GM12878 (cell line): ENCODE measurements at regions not wholly inside any gene's neighbourhood (a gene's known extent, or its start where the extent isn't known, plus 50 kb on each side); places are given as distances from the start of the nearest gene placed in this dataset.

Source experiments
- ATAC-seq: fragments of 200-7000 bp; cut with Tn5 transposase; 3 replicates; pipeline ENCODE4 v1.9.1; 2020; ENCODE audit warnings: mild to moderate bottlenecking, moderate library complexity
- BruUV-seq: library from RNA; stranded (reverse); fragments of 400-500 nt; replicated peaks from 2 replicates; lab custom pipeline; 2021; lab: Mats Ljungman, UMichigan
- CTCF ChIA-PET: fragments of 300-600 bp; sonication (Branson Sonifier 250); formaldehyde crosslinking; extraction: SDS; loops from one replicate; lab custom pipeline; 2021; ENCODE audit warnings: inconsistent platforms; lab: Yijun Ruan, JAX
- POLR2A ChIA-PET: fragments of 350-600 bp; formaldehyde crosslinking; extraction: SDS; loops from one replicate; lab custom pipeline; 2021; ENCODE audit warnings: inconsistent platforms; lab: Charles Lee
- RAD21 ChIA-PET: fragments of 300-600 bp; sonication (Branson Sonifier 250); formaldehyde crosslinking; loops from one replicate; lab custom pipeline; 2023; ENCODE audit warnings: antibody characterized with exemption; ENCODE audit not compliant: unreplicated experiment; lab: Charles Lee
- SMC1A ChIA-PET: fragments of 300-600 bp; sonication (Branson Sonifier 250); formaldehyde crosslinking; loops from one replicate; lab custom pipeline; 2023; ENCODE audit not compliant: unreplicated experiment, uncharacterized antibody; lab: Charles Lee
- DNase-seq: peaks from one replicate; pipeline ENCODE4 v3.0.0-alpha.2; 2011; ENCODE audit warnings: low read depth, low spot score
- FAIRE-seq: peaks from 3 replicates; lab custom pipeline; 2011; peaks lifted over from hg19 to GRCh38; lab: Jason Lieb, UNC
- H2AFZ ChIP-seq: 2 replicates; pipeline ENCODE4 v1.6.0; 2011; ENCODE audit warnings: low read depth, low read length, control low read depth; ENCODE audit not compliant: control insufficient read depth
- H3K27ac ChIP-seq: 2 replicates; pipeline ENCODE4 v1.5.1; 2011; ENCODE audit warnings: control low read depth; ENCODE audit not compliant: control insufficient read depth, insufficient read depth
- H3K27me3 ChIP-seq, 2 experiments: replicated peaks in 1 of 2; 2 replicates each; pipeline versions ENCODE4 v1.6.0 to v1.6.1; 2011; ENCODE audit warnings: low read length in 1 of 2; ENCODE audit not compliant: control insufficient read depth in 2 of 2, insufficient read depth in 2 of 2
- H3K36me3 ChIP-seq, 2 experiments: 2 replicates each; pipeline ENCODE4 v1.5.1; 2011; ENCODE audit warnings: low read length in 1 of 2; ENCODE audit not compliant: control insufficient read depth in 2 of 2, insufficient read depth in 2 of 2
- H3K4me1 ChIP-seq: 2 replicates; pipeline ENCODE4 v1.6.1; 2011; ENCODE audit warnings: mild to moderate bottlenecking, low read length, moderate library complexity, mixed read lengths; ENCODE audit not compliant: control insufficient read depth, insufficient read depth
- H3K4me2 ChIP-seq: 2 replicates; pipeline ENCODE4 v1.6.0; 2011; ENCODE audit warnings: control low read depth; ENCODE audit not compliant: control insufficient read depth, insufficient read depth
- H3K4me3 ChIP-seq: fragments of 200-600 bp; sonication (generic); 2 replicates; pipeline ENCODE4 v1.5.1; 2016
- H3K79me2 ChIP-seq: 2 replicates; pipeline ENCODE4 v1.6.0; 2011; ENCODE audit warnings: low read length; ENCODE audit not compliant: control insufficient read depth, insufficient read depth
- H3K9ac ChIP-seq: 2 replicates; pipeline ENCODE4 v1.8.0; 2011; ENCODE audit warnings: low read length, control low read depth, mixed read lengths; ENCODE audit not compliant: control insufficient read depth, insufficient read depth
- H3K9me3 ChIP-seq: replicated peaks from 3 replicates; pipeline ENCODE4 v1.5.1; 2011; ENCODE audit warnings: mild to moderate bottlenecking, low read length; ENCODE audit not compliant: control insufficient read depth, insufficient read depth
- H4K20me1 ChIP-seq: 2 replicates; pipeline ENCODE4 v1.6.0; 2011; ENCODE audit not compliant: control insufficient read depth, insufficient read depth
- ASH2L ChIP-seq: fragments of 300-600, 200-600 bp; sonication (generic); IDR thresholded peaks from 2 replicates; pipeline ENCODE4 v1.6.1; 2017; ENCODE audit warnings: low read depth, mild to moderate bottlenecking, borderline replicate concordance
- BCLAF1 ChIP-seq: fragments of 450-650 bp; IDR thresholded peaks from 2 replicates; pipeline ENCODE4 v1.6.1; 2017; ENCODE audit warnings: antibody characterized with exemption, mild to moderate bottlenecking, moderate library complexity
- BHLHE40 ChIP-seq, 2 experiments: fragments of 450-650 bp in 1 of 2; IDR thresholded peaks; 2 replicates each; pipeline ENCODE4 v1.6.1; 2011 to 2017; ENCODE audit warnings: low read depth in 2 of 2, borderline replicate concordance in 1 of 2, improper control_type of control experiment in 1 of 2, low read length in 1 of 2, mild to moderate bottlenecking in 1 of 2
- BRCA1 ChIP-seq: IDR thresholded peaks from 2 replicates; pipeline ENCODE4 v1.6.1; 2011; ENCODE audit warnings: low read depth, low read length, improper control_type of control experiment
- IRF4 ChIP-seq: IDR thresholded peaks from 2 replicates; pipeline ENCODE4 v1.6.1; 2011; ENCODE audit warnings: low read depth, low read length
- RELA ChIP-seq: fragments of 450-650 bp; IDR thresholded peaks from 2 replicates; pipeline ENCODE4 v1.8.0; 2014; ENCODE audit warnings: borderline replicate concordance; ENCODE audit not compliant: partially characterized antibody
- SMAD5 ChIP-seq: IDR thresholded peaks from 2 replicates; pipeline ENCODE4 v1.6.1; 2016; ENCODE audit warnings: antibody characterized with exemption, low read depth
- SPI1 ChIP-seq: IDR thresholded peaks from 2 replicates; pipeline ENCODE4 v1.6.1; 2011; ENCODE audit warnings: low read depth, mild to moderate bottlenecking, low read length, moderate library complexity, borderline replicate concordance; ENCODE audit not compliant: insufficient read depth
- ZBED1 ChIP-seq: IDR thresholded peaks from 2 replicates; pipeline ENCODE4 v1.6.1; 2016; ENCODE audit warnings: borderline replicate concordance
- ZNF622 ChIP-seq: fragments of 450-650 bp; IDR thresholded peaks from 2 replicates; pipeline ENCODE4 v1.6.1; 2017; ENCODE audit warnings: mild to moderate bottlenecking, inconsistent platforms
- WGBS: methylation state at CpG from one replicate; pipeline ENCODE4 v1.1.6; 2016; ENCODE audit warnings: low lambda C conversion rate; ENCODE audit not compliant: insufficient replicate concordance, insufficient coverage; ENCODE audit errors: missing lambda C conversion rate; 5-methylcytosine and 5-hydroxymethylcytosine counted together
- in situ Hi-C: fragments of 300-500 bp; cut with MboI; formaldehyde crosslinking; loops from 9 replicates; pipeline ENCODE4 v1.14.3; 2018; ENCODE audit warnings: mixed read lengths
- intact Hi-C: fragments of 100-400 bp; cut with micrococcal nuclease; formaldehyde crosslinking; loops from one replicate; pipeline ENCODE4 v1.14.2; 2022; ENCODE audit not compliant: unreplicated experiment

GRCh38 chr6:164359441-164359840 lies 944.9 kb downstream of the QKI start (continued):
- no peak for TF ChIP-seq BCLAF1
- no peak for TF ChIP-seq IRF4
- TF ChIP-seq BHLHE40 (IDR thresholded peaks at IDR 0.05; ENCODE audit: borderline replicate concordance in 1 of 2, low read depth in 2 of 2, low read length in 1 of 2): no peak
- no peak for TF ChIP-seq RELA
- TF ChIP-seq ASH2L: no peak

- H3K27ac ChIP-seq: no peak overlapping the region
- in situ Hi-C loops: no loop called here
- H3K79me2 ChIP-seq: no peaks in the 10 kb centered on the region
- 5% methylated on average over 2 of the region's 2 CpGs for WGBS
- H3K4me3 ChIP-seq: no peak overlapping the region
- no peak for ATAC-seq
- H3K9me3 ChIP-seq: no peaks in the 10 kb centered on the region
- TF ChIP-seq BRCA1: no peak
- TF ChIP-seq SMAD5: no peak
- no peak for TF ChIP-seq ZNF622
- no peak for TF ChIP-seq ZBED1
- TF ChIP-seq SPI1: no peak
- no TSS peak for BruUV-seq
- no peaks in the 10 kb centered on the region for H3K27me3 ChIP-seq
- DNase-seq: no peak
- FAIRE-seq: no peak
- ChIA-PET CTCF (no interaction called here), RAD21 (no interaction called here), POLR2A (no interaction called here), SMC1A (no interaction called here)
- H3K9ac ChIP-seq: no peak overlapping the region
- H4K20me1 ChIP-seq: no peaks in the 10 kb centered on the region
- no peaks in the 10 kb centered on the region for H3K4me1 ChIP-seq
- no peaks in the 10 kb centered on the region for H3K36me3 ChIP-seq
- H2AFZ ChIP-seq: no peak overlapping the region
- H3K4me2 ChIP-seq: no peak overlapping the region
- intact Hi-C loops: no loop called here
Measured at GRCh38 chr6:164359036-164359435, 944.5 kb downstream of the QKI start.
